GM21367 (cell line): ENCODE measurements at regions not wholly inside any gene's neighbourhood (a gene's known extent, or its start where the extent isn't known, plus 50 kb on each side); places are given as distances from the start of the nearest gene placed in this dataset.
"Not testable (repeated sequence)": the region's sequence is repeated elsewhere in the genome, so short reads cannot be mapped to it uniquely, and the experiment has no call there.

Experiments used
- ATAC-seq: cut with Tn5 transposase; IDR thresholded peaks from one replicate; pipeline ENCODE4 v1.9.1; 2021; ENCODE audit not compliant: unreplicated experiment

GRCh38 chr13:48806522-48806921 is 152.8 kb downstream of the CYSLTR2 start:
- ATAC-seq, result no peak

DNA sequence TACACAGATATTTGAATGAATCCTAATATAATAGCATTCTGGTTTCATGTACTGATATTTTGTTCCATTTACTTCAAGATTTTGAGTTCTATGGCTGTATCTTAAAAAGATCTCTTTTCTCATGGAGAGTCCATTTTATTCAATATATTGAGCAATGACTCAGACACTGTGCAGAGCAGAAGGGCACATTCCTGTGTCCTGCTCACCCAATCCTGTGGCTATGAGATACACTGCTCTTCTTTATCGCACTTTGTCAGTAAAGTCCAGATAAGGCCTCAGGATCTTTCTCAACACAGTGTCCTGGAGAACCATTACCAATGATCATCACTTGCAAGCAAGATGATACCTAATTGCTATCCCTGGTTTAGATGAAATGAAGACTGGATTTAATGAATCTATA is 155.0 kb downstream of the CYSLTR2 start:
- ATAC-seq, result no peak

DNA sequence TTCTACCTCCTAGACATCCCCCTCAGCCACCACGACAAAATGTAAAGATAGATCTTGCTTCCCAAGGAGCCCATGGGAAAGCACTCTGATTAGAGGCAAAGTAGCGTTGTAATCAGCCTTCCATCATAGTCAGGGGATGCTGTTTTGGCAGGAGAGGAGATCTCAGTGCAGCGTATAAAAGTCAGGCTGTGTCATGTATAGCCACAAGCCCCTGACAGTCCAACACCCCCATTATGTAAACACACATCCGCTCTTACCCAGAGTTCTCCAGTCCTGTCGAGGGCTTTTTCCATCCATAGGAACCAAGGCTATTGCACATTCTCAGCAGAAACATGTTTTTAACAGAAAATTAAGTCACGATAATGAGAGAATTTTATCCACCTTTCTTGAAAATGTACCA is 156.3 kb downstream of the CYSLTR2 start:
- ATAC-seq, result no peak

DNA sequence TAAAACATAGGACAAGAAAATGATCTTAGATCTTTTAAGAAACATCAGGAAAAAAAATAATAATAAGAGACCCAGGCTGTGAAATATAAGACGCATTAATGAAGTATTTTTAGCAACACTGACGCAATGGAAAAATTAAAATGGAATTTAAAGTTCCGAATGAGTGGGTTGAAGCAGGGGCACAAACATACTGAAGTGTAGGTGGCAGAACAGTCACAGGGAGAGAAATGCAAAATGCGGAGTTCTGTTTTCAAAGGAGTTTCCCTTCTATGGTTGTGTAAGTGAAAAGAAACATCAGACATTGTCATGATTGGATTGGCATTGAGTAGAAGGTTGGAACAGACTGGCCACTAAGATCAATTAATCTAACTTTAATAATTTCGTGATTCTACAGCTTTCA is 159.8 kb downstream of the CYSLTR2 start:
- no peak for ATAC-seq

GRCh38 chr13:48816700-48817099 is 159.0 kb upstream of the FNDC3A start:
- no peak for ATAC-seq

DNA sequence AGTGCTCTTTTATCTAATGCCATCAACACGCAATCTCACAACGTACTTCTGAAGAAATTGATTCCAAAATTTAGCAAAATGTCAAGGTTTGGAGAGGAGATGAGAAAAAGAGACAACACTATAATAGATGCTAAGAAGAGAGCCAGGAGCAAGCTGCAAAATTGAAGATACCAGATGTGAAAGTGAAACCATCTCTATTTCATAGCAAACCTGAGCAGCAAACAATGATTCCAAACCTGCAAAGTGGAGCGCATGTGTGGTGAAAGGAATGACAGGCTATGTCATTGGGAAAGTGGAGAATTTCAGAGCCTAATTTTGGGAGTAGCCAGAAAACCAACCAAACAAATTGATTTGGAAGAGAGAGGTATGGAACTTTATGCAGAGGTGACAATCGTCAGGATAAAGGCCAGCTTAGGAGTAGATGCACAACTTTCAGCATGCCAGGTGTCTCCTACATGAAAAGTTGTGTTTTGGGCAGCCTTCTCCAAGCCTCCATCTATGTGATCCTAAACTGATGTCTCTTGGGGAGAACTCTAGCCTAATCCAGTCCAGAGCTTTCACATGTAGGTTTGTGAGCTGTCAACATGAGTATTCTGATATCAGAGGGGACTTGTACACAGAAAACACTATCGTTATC is 158.4 kb upstream of the FNDC3A start:
- no peak for ATAC-seq

DNA sequence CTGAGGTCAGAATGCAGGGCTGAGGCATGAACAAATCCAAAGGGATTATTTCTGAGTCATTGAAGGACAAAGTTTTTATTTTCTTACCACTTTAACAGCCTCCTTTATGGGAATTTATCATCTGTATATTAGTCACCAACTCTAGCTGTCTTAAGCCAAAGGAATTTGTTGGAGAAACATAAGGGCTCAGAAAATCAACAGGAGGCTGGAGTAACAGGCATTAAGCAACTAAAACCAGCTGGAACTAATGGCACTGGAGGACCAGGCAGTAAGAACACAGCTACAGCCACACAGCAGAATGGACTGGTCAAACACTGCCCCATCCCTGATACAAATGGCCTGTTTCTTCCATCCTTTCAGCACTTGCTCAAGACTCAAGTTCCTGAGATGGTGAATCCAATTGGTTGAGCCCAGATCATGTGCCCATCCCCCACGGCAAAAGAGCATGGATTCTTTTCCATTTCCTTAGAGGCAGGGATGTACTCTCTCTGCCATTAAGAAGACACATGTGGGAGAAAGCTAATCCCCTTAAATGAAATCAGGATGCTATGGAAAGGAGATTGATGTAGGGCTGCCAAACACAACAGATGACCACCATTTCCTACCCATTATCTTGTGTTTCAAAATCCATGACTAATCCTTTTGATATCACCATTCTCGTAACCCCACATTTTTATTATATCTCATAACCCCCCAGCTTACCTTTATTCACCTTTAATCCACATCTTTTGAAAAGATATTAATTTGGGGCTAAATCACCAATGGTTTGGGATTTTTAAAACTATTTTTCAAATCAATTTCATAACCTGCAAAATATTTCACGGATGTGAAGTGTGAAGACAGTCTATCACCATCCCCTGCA is 157.0 kb upstream of the FNDC3A start:
- ATAC-seq, result no peak

- ATAC-seq, result no peak
Measured at GRCh38 chr13:48819376-48819775, 156.3 kb upstream of the FNDC3A start.

GRCh38 chr13:48819899-48820298 is 155.8 kb upstream of the FNDC3A start:
- no peak for ATAC-seq

DNA sequence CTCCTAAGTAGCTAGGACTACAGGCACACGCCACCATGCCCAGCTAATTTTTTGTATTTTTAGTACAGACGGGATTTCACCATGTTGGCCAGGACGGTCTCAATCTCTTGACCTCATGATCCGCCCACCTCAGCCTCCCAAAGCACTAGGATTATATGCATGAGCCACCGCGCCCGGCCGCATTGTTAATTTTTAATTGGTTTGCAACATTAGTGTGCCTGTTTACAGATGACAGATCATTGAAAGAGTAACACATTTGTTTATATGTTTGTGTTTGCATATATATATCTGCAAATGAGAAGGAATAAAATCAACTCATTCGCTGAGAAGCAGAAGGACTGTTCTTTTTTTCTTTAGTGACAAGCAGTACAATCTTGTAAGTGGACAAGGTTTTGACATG is 152.2 kb upstream of the FNDC3A start:
- not testable (repeated sequence) for ATAC-seq

GRCh38 chr13:48826039-48826438 is 149.7 kb upstream of the FNDC3A start:
- ATAC-seq, result no peak

DNA sequence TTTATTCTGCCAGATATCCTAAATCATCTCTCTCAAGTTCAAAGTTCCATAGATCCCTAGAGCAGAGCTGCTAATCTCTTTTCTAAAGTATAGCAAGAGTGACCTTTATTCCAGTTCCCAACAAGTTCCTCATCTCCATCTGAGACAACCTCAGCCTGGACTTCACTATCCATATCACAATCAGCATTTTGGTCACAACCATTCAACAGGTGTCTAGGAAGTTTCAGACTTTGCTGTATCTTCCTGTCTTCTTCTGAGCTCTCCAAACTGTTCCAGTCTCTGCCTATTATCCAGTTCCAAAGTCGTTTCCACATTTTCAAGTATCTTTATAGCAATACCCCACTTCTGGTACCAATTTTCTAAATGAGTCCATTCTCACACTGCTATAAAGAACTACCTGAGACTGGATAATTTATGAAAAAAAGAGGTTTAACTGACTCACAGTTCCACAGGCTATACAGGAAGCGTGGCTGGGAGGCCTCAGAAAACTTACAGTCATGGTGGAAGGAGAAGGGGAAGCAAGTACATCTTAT is 148.7 kb upstream of the FNDC3A start:
- ATAC-seq, result not testable (repeated sequence)

- ATAC-seq, result no peak
Measured at GRCh38 chr13:48827709-48828108, 148.0 kb upstream of the FNDC3A start.

DNA sequence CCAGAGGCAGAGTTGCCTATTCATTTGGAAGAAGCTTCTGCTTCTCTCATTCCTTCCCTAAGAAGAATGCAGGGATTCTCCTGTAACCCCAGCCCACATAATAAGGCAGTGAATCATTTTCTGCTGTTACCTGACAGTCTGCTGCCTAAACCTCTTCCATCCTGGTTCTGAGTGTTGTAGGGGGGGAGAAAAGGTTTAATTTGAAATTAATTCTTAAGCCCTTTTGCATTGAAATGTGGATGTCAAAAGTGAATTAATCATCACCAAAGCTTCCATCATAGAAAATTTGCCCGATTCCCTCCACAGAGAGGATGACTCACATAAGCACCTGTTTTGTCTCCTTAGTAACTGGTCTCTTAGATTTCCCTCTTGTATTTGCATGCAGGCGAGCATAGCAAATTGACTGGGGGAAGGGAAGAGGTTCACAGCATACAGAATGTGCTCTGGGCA is 146.7 kb upstream of the FNDC3A start:
- no peak for ATAC-seq

- no peak for ATAC-seq
Measured at GRCh38 chr13:48829536-48829935, 146.2 kb upstream of the FNDC3A start.

GRCh38 chr13:48831248-48831647 is 144.5 kb upstream of the FNDC3A start:
- no peak for ATAC-seq

GRCh38 chr13:48833412-48833811 is 142.3 kb upstream of the FNDC3A start:
- ATAC-seq, result no peak

- not testable (repeated sequence) for ATAC-seq
Measured at GRCh38 chr13:48835326-48835725, 140.4 kb upstream of the FNDC3A start.

GRCh38 chr13:48838193-48838973 is 137.3 kb upstream of the FNDC3A start:
- no peak for ATAC-seq

DNA sequence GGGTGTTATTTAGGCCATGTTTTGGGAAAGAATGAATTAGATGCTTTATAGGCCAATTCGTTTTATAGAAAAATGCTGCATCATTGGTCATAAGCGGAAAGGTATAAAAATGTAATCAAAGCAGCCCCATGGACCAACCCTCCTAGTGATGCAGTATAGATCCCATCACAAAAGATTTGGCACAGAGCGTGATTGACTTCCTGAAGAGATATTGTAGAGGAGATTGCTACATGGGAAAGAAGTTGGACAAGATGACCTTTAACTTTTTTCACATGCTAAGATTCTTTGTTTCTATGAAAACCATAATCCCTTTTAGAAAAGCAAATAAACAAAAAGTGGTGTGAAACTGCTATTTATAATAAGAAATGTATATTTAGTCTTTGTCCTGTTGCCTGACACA is 136.5 kb upstream of the FNDC3A start:
- ATAC-seq, result no peak

DNA sequence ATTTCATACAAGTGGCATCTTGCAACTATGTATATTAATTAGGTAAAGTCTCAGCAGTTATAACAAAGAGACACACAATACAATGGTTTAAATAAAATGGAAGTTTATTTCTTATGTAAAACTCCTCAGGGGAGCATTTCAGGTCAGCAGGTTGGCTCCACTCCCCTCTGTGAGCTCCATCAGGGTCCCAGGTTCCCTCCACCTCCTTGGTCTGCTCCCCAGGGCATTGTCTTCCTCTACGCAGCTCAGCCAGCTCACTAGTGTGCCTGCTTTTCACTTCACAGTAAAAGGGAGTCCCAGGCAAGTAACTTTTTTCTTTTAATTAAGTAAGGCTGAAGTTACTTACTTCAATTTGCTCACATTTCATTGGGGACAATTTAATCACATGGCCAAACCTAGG is 135.3 kb upstream of the FNDC3A start:
- no peak for ATAC-seq
